ENCODE measurements at regions not wholly inside any gene's neighbourhood (a gene's known extent, or its start where the extent isn't known, plus 50 kb on each side); places are given as distances from the start of the nearest gene placed in this dataset.

DNA sequence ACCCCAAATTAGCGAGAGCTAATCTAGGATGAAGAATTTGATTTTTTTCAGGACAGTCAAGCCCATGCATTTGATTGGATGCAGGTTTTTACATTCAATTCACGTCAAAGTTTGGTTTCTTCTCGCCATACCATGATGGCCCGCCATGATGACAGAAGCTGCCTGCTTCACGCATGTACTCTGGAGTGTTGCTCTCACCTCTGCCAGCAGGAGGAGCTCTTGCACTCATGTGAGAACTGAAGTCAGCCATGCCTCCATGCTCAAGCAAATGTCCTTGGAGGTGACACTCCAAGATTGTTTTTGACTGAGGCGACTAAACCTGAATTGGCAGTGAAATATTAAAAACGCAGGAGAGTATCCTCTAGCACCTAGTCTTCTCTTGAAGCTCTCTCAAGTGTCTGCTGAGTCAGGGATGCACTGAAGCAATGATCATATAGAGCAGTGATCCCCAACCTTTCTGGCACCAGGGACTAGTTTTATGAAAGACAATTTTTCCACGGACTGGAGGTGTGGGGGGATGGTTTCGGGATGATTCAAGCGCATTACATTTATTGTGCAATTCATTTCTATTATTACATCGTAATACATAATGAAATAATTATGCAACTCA is 120.9 kb downstream of the SAMMSON start:
- no peak overlapping the region for H3K27ac ChIP-seq (ENCODE audit: low read depth in 1 of 3, low read length in 2 of 3)
- DNase-seq (peak; percentile 63 to 80), FAIRE-seq (no peak)
- H3K4me3 ChIP-seq (ENCODE audit: low read depth in 1 of 3, low read length in 3 of 3) = no peak overlapping the region
- no peaks in the 10 kb centered on the region for H3K9me3 ChIP-seq (ENCODE audit: control insufficient read depth in 2 of 2, insufficient read depth in 1 of 2, low read depth in 1 of 2, low read length in 1 of 2)
- H3K4me1 ChIP-seq (ENCODE audit: control insufficient read depth in 3 of 3, insufficient read depth in 2 of 3, low read depth in 1 of 3, low read length in 2 of 3) = no peaks in the 10 kb centered on the region
- 57 to 79% (median 58%) methylated on average over 11 of the region's 11 CpGs for WGBS, 3 donors
- H3K27me3 ChIP-seq (ENCODE audit: control insufficient read depth in 3 of 3, insufficient read depth in 3 of 3, low read length in 3 of 3) = no peaks in the 10 kb centered on the region
- H3K36me3 ChIP-seq (ENCODE audit: control insufficient read depth in 3 of 3, insufficient read depth in 2 of 3, low read depth in 1 of 3, low read length in 3 of 3) = no peaks in the 10 kb centered on the region

DNA sequence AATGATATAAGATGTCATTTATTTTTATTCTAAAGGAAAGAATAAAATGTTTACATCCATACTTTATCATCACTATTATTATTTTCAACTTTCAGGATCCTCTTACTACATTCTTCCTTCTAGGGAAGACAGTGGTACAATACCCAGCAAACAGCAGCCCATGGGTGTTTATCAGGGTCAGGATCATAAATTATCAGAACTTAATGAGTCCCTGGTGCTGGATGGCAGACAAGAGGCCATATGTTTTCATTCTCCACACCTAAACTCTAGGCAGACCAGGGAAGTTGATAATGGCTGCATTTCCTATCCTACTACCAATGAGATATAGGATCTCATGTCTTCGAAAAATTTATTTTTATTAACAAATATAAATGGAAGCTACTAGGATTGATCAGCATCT is 127.7 kb downstream of the SAMMSON start:
- FAIRE-seq (no peak), DNase-seq (no peak)
- H3K9me3 ChIP-seq (ENCODE audit: control insufficient read depth in 2 of 2, insufficient read depth in 1 of 2, low read depth in 1 of 2, low read length in 1 of 2) = no peaks in the 10 kb centered on the region
- no peaks in the 10 kb centered on the region for H3K4me1 ChIP-seq (ENCODE audit: control insufficient read depth in 3 of 3, insufficient read depth in 2 of 3, low read depth in 1 of 3, low read length in 2 of 3)
- no peak overlapping the region for H3K4me3 ChIP-seq (ENCODE audit: low read depth in 1 of 3, low read length in 3 of 3)
- no peaks in the 10 kb centered on the region for H3K27me3 ChIP-seq (ENCODE audit: control insufficient read depth in 3 of 3, insufficient read depth in 3 of 3, low read length in 3 of 3)
- WGBS, 3 donors = 87 to 92% (median 89%) methylated on average over 1 of the region's 1 CpG
- no peaks in the 10 kb centered on the region for H3K36me3 ChIP-seq (ENCODE audit: control insufficient read depth in 3 of 3, insufficient read depth in 2 of 3, low read depth in 1 of 3, low read length in 3 of 3)
- H3K27ac ChIP-seq (ENCODE audit: low read depth in 1 of 3, low read length in 2 of 3) = no peak overlapping the region

DNA sequence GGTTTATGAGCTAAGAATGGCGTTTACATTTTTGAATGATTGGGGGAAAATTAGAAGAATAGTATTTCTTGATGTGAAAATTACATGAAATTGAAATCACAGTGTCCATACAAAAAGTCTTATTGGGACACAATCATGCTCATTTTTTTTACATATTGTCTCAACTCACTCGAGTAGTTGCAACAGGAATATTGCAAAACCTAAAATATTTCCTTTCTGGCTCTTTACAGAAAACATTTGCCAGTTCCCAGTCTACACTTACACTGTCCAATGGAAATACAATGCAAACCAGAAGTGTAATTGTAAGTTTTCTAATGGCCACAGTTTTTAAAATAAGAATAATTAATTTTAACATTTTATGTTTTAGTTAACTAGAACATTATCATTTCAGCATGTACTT is 137.8 kb downstream of the SAMMSON start:
- FAIRE-seq (no peak), DNase-seq (no peak)
- Histone ChIP-seq H3K27ac (ENCODE audit: low read depth in 1 of 3, low read length in 2 of 3) (no peak overlapping the region), H3K36me3 (ENCODE audit: control insufficient read depth in 3 of 3, insufficient read depth in 2 of 3, low read depth in 1 of 3, low read length in 3 of 3) (no peaks in the 10 kb centered on the region), H3K9me3 (ENCODE audit: control insufficient read depth in 2 of 2, insufficient read depth in 1 of 2, low read depth in 1 of 2, low read length in 1 of 2) (no peaks in the 10 kb centered on the region), H3K4me1 (ENCODE audit: control insufficient read depth in 3 of 3, insufficient read depth in 2 of 3, low read depth in 1 of 3, low read length in 2 of 3) (no peaks in the 10 kb centered on the region), H3K27me3 (ENCODE audit: control insufficient read depth in 3 of 3, insufficient read depth in 3 of 3, low read length in 3 of 3) (no peaks in the 10 kb centered on the region), H3K4me3 (ENCODE audit: low read depth in 1 of 3, low read length in 3 of 3) (no peak overlapping the region)
- WGBS, 3 donors = 49 to 59% (median 55%) methylated on average over 2 of the region's 2 CpGs

DNA sequence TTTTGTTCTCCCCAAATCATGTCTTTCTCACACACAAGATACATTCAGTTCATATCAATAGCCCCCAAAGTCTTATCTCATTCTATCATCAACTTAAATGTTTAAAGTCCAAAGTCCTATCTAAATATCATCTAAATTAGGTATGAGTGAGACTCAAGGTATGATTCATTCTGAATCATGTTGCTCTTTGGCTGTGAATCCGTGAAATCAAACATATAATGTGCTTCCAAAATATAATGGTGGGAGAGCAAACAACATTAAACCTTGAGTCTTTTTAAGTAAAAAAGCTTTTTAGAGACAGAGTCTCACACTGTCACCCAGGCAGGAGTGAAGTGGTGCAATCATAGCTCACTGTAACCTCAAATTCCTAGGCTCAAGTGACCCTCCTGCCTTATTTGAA is 139.1 kb downstream of the SAMMSON start:
- 9 to 33% (median 18%) methylated on average over 1 of the region's 1 CpG for WGBS, 3 donors
- Histone ChIP-seq H3K9me3 (ENCODE audit: control insufficient read depth in 2 of 2, insufficient read depth in 1 of 2, low read depth in 1 of 2, low read length in 1 of 2) (no peaks in the 10 kb centered on the region), H3K4me3 (ENCODE audit: low read depth in 1 of 3, low read length in 3 of 3) (no peak overlapping the region), H3K36me3 (ENCODE audit: control insufficient read depth in 3 of 3, insufficient read depth in 2 of 3, low read depth in 1 of 3, low read length in 3 of 3) (no peaks in the 10 kb centered on the region), H3K27me3 (ENCODE audit: control insufficient read depth in 3 of 3, insufficient read depth in 3 of 3, low read length in 3 of 3) (no peaks in the 10 kb centered on the region), H3K27ac (ENCODE audit: low read depth in 1 of 3, low read length in 2 of 3) (no peak overlapping the region), H3K4me1 (ENCODE audit: control insufficient read depth in 3 of 3, insufficient read depth in 2 of 3, low read depth in 1 of 3, low read length in 2 of 3) (no peaks in the 10 kb centered on the region)
- DNase-seq = no peak
- no peak for FAIRE-seq
